Heart right ventricle (tissue), 16 donors: ENCODE measurements at regions not wholly inside any gene's neighbourhood (a gene's known extent, or its start where the extent isn't known, plus 50 kb on each side); places are given as distances from the start of the nearest gene placed in this dataset.

Source experiments
- ATAC-seq, 8 donors: fragments of 200-7000 bp; cut with Tn5 transposase; one replicate each; pipeline ENCODE4 v1.9.1; 2020; ENCODE audit warnings: mild to moderate bottlenecking in 8 of 8, moderate library complexity in 8 of 8, moderate number of reproducible peaks in 1 of 8
- DNase-seq, 2 donors: peaks; one replicate each; pipeline ENCODE4 v3.0.0-alpha.2; 2020
- H3K27ac ChIP-seq, 10 donors: fragments of 200-600 bp; sonication (generic) in 2 of 10; one replicate each; pipeline versions ENCODE4 v1.5.0 to v1.8.0; 2020 to 2022; ENCODE audit warnings: mild to moderate bottlenecking in 3 of 10
- H3K27me3 ChIP-seq, 7 donors: fragments of 200-600 bp; one replicate each; pipeline ENCODE4 v1.8.0; 2021 to 2022; ENCODE audit warnings: mild to moderate bottlenecking in 2 of 7
- H3K36me3 ChIP-seq, 9 donors: fragments of 200-600 bp; sonication (generic) in 1 of 9; one replicate each; pipeline versions ENCODE4 v1.5.0 to v1.8.0; 2020 to 2022; ENCODE audit warnings: mild to moderate bottlenecking in 2 of 9
- H3K4me1 ChIP-seq, 9 donors: fragments of 200-600 bp; sonication (generic) in 1 of 9; one replicate each; pipeline versions ENCODE4 v1.5.0 to v1.8.0; 2020 to 2022; ENCODE audit warnings: mild to moderate bottlenecking in 4 of 9
- H3K4me3 ChIP-seq, 10 donors: fragments of 200-600 bp; sonication (generic) in 2 of 10; one replicate each; pipeline versions ENCODE4 v1.5.0 to v1.8.0; 2020 to 2022; ENCODE audit warnings: mild to moderate bottlenecking in 7 of 10, moderate library complexity in 2 of 10
- H3K9me3 ChIP-seq, 11 donors: fragments of 200-600 bp in 10 of 11; sonication (generic) in 2 of 11; one replicate each; pipeline versions ENCODE4 v1.5.0 to v1.8.0; 2013 to 2022; ENCODE audit warnings: mild to moderate bottlenecking in 2 of 11, control low read depth in 1 of 11, moderate library complexity in 1 of 11
- WGBS, 2 donors: extraction: QIAGEN DNeasy Blood & Tissue Kit; methylation state at CpG; one replicate each; pipeline ENCODE4 v1.1.7; 2013; ENCODE audit warnings: inconsistent platforms in 1 of 2; 5-methylcytosine and 5-hydroxymethylcytosine counted together
- intact Hi-C, 10 donors: fragments of 100-400 bp; cut with DNase I; formaldehyde crosslinking; loops; one replicate each; pipeline versions ENCODE4 v1.11.1 to v1.14.2; 2022
- TF ChIP-seq, protein P1 (sequence below), 9 donors: fragments of 200-600 bp; sonication (generic) in 2 of 9; IDR thresholded peaks; one replicate each; pipeline versions ENCODE4 v1.5.0 to v1.8.0; 2021 to 2022; ENCODE audit warnings: antibody characterized with exemption in 9 of 9, mild to moderate bottlenecking in 5 of 9, moderate library complexity in 1 of 9
- donor health status: Arrhythmogenic right ventricular cardiomyopathy.
- donor health status: ischemic (EF 13 %, LVEDD 7.1; RV severe dilation, severe dysfunction).
- donor health status: healthy with polysubstance abuse.
- donor health status: DM: no; HTN: yes; CAD: no.
- donor health status: DM: no; HTN: no; CAD: no.
- donor health status: ischemic (EF 25% LVEDD 6.9; RV normal size, moderate dysfunction).
- donor health status: ischemic (EF 25% LVEDD 5.7; RV mildly dilated, moderate dysfunction).
- donor health status: healthy.
- donor health status: DM: yes; HTN: yes; CAD: no.
- donor health status: Ischemic cardiomyopathy.
- donor health status: ischemic (EF 35%, LVEDD 5.7; RV mildly dilated, moderate dysfunction).
- donor health status: nonischemic (EF 11% LVEDD 7.7; RV severe dilation, severe dysfunction).
- donor health status: DM: yes; HTN: yes; CAD: no.
- donor health status: PGD.
- donor health status: ischemic (EF 29% LVEDD 5.4; RV normal size, mild dysfunction).
- donor health status: nonischemic (EF 23%, LVEDD 6.1; RV moderate dilation, normal function).

DNA sequence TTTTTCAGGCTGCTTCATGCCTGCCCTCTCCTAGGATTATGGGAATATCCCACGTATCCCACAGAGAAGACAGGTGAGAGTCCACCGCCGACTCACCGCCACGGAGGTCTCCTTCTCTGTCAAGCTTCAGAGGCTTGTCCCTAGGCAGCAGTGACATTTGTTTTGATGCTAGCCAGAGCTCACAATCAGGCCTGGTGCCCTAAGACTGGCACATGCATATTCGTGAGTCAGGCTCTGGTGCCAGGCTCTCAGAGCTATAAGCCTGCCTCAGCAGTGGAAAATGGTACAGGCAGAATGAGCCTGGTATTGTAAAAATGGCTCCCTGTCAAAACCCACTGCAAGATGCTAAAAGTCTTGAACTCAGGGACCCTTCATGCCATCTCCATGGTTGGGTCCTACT is 65.5 kb downstream of the RBMY1A1 start:
- WGBS, 2 donors = 58 to 65% methylated on average over 6 of the region's 6 CpGs
- Histone ChIP-seq H3K36me3 (no peaks in the 10 kb centered on the region), H3K27me3 (no peaks in the 10 kb centered on the region), H3K4me3 (no peak overlapping the region), H3K9me3 (no peaks in the 10 kb centered on the region), H3K27ac (no peak overlapping the region), H3K4me1 (peaks cover 0 to 4% (median 0%) of the 10 kb centered on the region in 9 donors)
- intact Hi-C loops = no loop called here
- TF ChIP-seq, protein P1, sequence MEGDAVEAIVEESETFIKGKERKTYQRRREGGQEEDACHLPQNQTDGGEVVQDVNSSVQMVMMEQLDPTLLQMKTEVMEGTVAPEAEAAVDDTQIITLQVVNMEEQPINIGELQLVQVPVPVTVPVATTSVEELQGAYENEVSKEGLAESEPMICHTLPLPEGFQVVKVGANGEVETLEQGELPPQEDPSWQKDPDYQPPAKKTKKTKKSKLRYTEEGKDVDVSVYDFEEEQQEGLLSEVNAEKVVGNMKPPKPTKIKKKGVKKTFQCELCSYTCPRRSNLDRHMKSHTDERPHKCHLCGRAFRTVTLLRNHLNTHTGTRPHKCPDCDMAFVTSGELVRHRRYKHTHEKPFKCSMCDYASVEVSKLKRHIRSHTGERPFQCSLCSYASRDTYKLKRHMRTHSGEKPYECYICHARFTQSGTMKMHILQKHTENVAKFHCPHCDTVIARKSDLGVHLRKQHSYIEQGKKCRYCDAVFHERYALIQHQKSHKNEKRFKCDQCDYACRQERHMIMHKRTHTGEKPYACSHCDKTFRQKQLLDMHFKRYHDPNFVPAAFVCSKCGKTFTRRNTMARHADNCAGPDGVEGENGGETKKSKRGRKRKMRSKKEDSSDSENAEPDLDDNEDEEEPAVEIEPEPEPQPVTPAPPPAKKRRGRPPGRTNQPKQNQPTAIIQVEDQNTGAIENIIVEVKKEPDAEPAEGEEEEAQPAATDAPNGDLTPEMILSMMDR (IDR thresholded peaks at IDR 0.05) = no peak
- peak in 5 of 8 donors; percentile 42 to 81 (median 78) for ATAC-seq
- DNase-seq = peak; percentile 12 to 27

DNA sequence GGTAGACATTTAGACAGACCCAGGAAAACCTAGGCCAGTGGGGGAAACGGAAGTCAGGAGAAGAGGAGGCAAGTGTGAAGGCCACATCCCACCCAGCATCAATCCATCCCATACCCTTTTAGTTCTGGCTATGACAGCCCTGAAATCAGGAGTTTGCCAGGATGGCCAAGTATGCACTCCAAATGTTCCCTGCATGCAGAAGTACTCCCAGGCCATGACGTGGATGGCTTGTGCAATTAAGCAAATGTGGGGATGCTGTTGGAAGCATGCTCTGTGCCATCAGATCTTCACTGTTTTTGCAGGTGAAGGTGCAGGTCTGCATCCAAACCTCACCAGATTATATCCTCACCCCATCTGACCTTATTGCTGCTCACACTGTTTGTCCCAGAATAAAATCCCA is 66.8 kb downstream of the RBMY1A1 start:
- DNase-seq (no peak), ATAC-seq (peak in 1 of 8 donors; percentile 48)
- Histone ChIP-seq H3K27me3 (no peaks in the 10 kb centered on the region), H3K36me3 (no peaks in the 10 kb centered on the region), H3K9me3 (no peaks in the 10 kb centered on the region), H3K4me3 (no peak overlapping the region), H3K4me1 (peaks cover 0 to 4% (median 0%) of the 10 kb centered on the region in 9 donors), H3K27ac (no peak overlapping the region)
- intact Hi-C loops = no loop called here
- TF ChIP-seq, protein P1 (IDR thresholded peaks at IDR 0.05) = no peak
- 33 to 37% methylated on average over 2 of the region's 2 CpGs for WGBS, 2 donors

DNA sequence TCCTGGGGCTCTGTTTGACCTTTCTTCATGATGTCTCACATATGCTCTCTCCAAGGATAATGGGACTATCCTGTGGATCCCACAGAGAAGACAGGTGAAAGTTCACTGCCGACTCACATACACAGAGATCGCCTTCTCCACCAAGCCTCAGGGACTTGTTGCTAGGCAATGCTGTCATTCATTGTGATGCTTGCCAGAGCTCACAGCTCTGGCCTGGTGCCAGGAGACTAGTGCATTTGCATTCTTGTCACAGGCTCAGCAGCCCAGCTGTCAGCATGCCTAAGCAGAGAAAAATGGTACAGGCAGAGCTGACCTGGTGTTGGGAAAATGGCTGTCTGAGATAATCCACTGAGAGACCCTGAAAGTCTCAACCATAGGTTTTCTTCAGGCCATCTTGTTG is 67.9 kb downstream of the RBMY1A1 start:
- no peaks in the 10 kb centered on the region for H3K27me3 ChIP-seq
- WGBS, 2 donors = 26 to 50% methylated on average over 2 of the region's 2 CpGs
- H3K9me3 ChIP-seq = no peaks in the 10 kb centered on the region
- TF ChIP-seq, protein P1 (IDR thresholded peaks at IDR 0.05) = no peak
- peaks cover 0 to 4% (median 0%) of the 10 kb centered on the region in 9 donors for H3K4me1 ChIP-seq
- no peaks in the 10 kb centered on the region for H3K36me3 ChIP-seq
- H3K27ac ChIP-seq = no peak overlapping the region
- intact Hi-C loops = no loop called here
- DNase-seq = peak; percentile 59 to 68
- H3K4me3 ChIP-seq = no peak overlapping the region
- peak in 5 of 8 donors; percentile 29 to 94 (median 93) for ATAC-seq

DNA sequence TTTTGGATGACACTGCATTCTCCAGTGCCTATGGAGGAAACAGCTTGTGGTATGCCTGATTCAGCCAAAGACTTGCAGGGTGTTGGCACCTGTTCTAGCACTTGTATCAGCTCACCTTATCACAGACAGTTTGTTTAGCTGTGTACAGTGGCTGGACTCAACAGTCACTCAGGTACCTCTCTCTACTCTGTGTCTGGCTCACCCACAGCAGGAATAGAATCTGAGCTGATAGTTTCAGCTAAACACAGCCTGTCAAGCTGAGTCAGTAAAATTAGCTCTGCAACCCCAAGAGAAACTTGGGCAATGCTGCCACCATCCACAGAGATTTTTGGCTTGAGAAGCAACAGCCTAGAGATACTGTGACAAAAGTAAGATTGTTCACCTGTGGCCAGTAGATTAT is 101.5 kb downstream of the RBMY1A1 start:
- TF ChIP-seq, protein P1 (IDR thresholded peaks at IDR 0.05) = no peak
- Histone ChIP-seq H3K27ac (no peak overlapping the region), H3K36me3 (no peaks in the 10 kb centered on the region), H3K4me3 (no peak overlapping the region), H3K9me3 (no peaks in the 10 kb centered on the region), H3K4me1 (no peaks in the 10 kb centered on the region), H3K27me3 (no peaks in the 10 kb centered on the region)
- DNase-seq (no peak), ATAC-seq (peak in 1 of 8 donors; percentile 30)
- intact Hi-C loops = no loop called here
